NCI-H510A treated with DMSO at 0.1 percent for 48 hours (cell line): ENCODE measurements at regions not wholly inside any gene's neighbourhood (a gene's known extent, or its start where the extent isn't known, plus 50 kb on each side); places are given as distances from the start of the nearest gene placed in this dataset.
"Not testable (repeated sequence)": the region's sequence is repeated elsewhere in the genome, so short reads cannot be mapped to it uniquely, and the experiment has no call there.

Source experiments
- DNase-seq: peaks from one replicate; lab custom pipeline; 2025; lab: John Stamatoyannopoulos, UW

- no peak for DNase-seq
Measured at GRCh38 chr21:22019766-22020165, 1021.6 kb downstream of the NCAM2 start.

- DNase-seq, result no peak
Measured at GRCh38 chr21:22020221-22020620, 1022.0 kb downstream of the NCAM2 start.

DNA sequence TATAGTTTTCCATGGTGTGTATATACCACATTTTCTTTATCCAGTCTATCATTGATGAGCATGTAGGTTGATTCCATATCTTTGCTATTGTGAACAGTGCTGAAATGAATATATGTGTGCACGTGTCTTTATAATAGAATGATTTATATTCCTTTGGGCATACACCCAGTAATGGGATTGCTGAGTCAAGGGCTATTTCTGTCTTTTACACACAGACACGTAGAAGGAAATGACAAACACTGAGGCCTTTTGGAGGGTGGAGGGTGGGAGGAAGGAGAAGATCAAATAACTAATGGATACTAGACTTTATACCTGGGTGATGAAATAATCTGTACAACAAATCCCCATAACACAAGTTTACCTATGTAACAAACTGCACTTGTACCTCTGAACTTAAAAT lies 1025.7 kb downstream of the NCAM2 start:
- DNase-seq, result not testable (repeated sequence)

- no peak for DNase-seq
Measured at GRCh38 chr21:22044431-22044830, 1046.2 kb downstream of the NCAM2 start.

DNA sequence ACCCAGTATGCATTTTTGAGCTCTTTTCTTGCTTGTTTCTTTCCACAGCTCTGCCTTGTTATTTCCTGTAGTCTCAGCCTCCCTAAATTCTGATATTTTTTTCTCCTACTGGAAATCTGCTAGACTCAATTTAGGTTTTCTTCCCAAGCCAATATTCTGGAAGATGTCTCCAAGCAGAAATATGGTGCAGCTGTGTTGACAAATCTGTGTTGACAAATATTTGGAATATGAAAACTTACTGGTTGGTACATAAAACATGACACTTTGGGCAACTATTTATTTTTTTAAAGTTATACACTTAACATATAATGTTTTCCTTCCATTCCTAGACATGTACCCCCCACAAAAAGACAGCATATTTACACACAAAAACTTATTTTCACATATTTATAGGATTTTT lies 1048.4 kb downstream of the NCAM2 start:
- DNase-seq, result no peak

DNA sequence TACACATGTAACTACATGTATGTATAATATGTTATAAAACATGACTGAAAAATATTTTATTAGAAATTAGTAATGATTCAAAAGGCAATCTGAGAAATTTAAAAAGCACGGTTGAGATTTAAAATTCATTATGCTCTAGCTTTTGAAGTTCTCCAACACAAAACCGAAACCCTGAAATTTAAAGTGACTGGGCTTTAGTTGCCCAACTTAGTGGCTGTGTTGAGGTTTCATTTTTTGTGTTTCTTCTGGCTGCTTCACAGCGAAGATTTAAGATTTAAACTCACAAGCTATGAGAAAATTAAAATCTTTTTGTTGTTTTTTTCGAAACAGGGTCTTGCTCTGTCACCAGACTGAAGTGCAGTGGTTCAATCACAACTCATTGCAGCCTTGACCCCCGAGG lies 1058.7 kb downstream of the NCAM2 start:
- DNase-seq, result no peak

DNA sequence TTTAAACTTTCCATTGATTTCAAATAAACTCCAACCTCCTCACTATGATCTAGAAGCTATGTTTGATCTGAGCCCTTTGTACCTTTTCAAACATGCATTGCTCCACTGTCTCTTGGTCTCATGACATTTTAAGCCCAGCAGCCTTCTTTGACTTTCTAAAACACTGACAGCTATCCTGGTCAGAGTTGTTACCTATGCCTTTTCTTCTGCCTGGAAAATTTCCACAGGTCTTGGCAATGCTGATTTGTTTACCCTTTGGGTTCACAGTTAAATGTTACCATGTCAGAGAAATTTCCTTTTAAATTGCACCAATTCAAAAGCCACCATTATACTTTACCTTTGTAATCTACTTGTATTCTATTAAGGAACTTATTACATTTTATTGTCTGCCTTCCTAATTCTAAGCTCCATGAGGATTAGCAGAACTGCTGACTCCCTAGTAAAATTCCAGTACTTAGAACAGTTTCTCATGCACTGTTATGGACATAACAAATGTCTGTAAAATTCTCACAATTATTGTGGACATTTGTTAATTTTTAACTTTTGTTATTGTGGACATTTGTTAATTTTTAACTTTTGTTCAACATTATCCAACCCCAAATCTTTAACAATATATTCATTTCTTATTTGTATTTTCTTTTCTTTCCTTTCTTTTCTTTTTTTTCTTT lies 1064.4 kb downstream of the NCAM2 start:
- no peak for DNase-seq

- no peak for DNase-seq
Measured at GRCh38 chr21:22063140-22063539, 1064.9 kb downstream of the NCAM2 start.

- DNase-seq, result no peak
Measured at GRCh38 chr21:22076471-22076870, 1078.3 kb downstream of the NCAM2 start.

- no peak for DNase-seq
Measured at GRCh38 chr21:22083899-22084298, 1085.7 kb downstream of the NCAM2 start.

DNA sequence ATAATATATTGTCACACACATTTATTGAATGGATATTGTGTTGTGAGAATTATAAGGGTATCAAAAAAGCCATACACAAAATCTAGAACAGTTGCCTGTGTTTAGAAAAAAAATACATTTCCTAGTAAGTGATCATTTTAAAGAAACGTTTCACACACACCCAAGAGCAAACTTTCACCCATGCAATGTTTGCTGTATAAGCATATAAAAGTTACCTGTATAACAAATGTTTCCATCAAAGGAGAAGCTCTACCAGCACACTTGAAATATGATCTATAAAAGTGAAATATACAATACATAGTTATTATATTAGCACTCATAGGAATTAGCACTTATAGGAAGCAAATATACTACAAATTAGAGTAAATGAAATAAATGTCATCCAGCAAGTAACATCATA lies 1098.1 kb downstream of the NCAM2 start:
- no peak for DNase-seq

DNA sequence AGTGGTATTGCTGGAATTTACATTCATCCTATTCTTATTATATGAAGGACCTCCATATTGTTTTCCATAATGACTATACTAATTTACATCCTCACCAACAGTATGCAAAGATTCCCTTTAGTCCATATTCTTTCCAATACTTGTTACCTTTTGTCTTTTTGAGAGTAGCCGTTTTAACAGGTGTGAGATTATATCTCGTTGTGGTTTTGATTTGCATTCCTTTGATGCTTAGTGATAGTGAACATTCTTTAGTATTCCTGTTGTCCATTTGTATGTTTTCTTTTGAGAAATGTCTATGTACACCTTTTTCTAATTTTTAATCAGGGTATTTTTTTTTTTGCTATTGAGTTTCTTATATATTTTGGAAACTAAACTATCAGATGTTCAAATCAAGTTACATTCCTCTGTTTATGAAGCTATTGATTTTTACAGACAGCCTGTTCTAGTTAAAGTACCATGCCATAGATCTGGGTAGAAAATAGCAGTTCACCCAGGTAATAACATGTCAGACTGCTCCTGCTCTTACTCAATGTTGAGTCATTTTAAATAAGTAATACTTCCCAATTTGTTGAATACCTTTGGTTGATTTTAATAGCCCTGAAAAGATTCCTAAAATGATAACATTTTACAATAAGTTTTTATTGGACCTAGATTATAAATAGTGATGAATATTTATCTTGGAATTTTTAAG lies 1108.7 kb downstream of the NCAM2 start:
- DNase-seq, result no peak

DNA sequence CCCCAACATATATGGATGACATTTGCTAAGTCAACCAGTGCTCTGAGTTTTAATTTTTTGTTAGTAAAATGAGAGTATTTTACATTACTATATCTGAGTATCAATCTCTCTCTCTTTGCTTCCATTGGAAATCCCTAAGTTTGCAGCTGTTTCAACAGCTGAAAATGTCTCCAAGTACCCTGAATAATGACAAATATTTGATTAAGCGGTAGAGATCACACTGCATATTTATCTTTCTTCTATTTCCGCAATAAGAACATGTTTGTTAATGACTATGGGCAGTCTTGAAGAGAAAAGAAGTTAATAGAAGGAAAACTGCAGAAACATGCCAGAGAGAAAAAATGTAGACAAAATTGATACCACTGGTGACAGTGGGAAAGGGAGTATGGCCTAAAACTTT lies 1117.5 kb downstream of the NCAM2 start:
- no peak for DNase-seq

DNA sequence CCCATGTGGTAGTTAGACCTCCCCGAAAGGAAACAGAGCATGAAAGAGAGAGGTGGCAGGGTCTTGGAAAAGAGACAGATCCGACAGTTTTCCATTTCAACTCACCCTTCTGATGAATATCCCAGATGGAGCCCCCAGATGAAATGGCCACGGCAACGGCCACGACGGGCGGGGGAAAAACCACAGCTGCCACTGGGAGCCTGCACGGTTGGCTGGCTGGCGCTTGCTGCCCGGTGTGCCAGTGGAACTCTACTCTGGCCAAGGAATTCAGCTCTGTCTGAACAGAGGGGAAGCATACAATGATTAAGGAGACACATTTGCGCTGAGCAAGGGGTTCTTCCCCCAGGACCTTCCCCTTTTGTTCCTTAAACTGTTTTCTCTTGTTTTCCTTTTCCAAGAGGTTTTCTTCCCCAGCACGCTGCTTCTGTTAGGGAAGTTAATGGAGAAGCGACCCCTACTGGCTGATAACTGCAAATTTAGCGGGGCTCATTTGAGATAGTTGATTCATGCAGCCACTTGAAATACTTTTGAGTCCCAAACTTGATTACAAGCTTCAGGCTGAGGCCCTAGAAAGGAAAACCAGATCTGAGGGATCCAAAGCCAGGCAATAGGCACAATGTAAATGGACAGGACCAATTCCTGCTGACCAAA lies 1122.5 kb downstream of the NCAM2 start:
- no peak for DNase-seq

DNA sequence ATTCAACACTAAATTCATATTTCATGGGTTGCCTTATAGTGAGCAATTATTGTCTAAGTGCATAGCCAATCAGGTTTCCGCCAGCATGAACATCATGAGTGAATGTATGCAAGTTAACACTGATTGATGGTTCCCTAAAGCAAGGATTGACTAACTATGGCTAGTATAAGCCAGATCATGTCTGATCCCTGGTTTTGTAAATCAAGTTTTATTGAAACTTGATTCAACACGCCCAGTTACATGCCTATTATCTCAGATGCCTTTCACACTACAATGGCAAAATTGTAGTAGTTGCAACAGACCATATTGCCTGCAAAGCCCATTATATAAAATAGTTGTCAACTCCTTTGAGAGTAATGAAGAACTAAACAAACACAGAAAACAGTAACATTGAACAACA lies 1127.4 kb downstream of the NCAM2 start:
- no peak for DNase-seq

DNA sequence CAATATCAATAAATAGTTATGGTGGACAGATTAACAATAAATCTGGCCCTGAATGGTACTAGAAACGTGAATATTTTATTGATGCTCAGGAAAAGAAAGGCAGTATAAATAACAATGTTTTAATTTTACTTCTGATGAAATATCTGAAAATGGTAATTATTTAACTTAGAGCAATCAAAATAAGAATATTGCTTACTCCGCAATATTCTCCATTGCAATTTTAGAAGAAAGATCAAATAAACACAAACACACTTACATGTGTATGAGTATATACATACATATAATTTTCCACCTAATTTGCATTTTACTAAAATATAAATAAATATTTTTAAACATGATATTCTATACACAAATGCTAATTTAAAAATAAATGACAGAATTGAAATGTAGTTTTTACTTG lies 1130.5 kb downstream of the NCAM2 start:
- no peak for DNase-seq

DNA sequence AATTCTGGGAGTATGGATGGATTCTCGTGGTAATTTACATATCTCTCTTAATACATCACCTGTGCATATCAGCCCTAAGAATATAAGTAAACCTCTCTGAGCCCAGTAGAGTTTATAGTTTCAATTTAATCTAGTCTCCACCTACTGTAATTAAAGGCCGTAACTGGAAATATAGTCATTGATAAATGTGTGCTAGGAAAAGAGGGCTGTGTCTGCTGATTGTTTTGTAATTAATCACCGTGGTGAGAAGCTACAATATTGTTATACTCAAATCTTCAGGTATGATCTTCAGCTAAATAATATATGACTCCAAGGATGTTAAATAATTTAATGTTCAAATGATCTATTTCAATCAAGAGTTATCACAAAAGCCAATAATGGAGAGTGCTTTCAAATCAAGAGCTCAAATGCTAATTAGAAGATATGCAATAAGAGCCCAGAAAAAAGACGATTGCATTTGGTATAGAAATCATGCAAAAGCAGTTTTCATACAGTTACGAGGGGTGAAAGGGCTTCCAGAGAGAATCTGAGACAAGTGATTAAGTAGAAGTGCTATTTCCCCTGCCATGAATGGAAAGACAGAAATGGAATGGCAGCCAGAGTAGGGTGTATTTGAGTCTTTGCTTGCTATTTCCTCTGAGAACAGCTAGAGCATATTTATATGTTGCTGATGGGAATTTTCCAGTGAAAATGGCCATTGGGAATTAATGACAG lies 1134.3 kb downstream of the NCAM2 start:
- DNase-seq, result no peak

GRCh38 chr21:22136740-22137139 lies 1138.5 kb downstream of the NCAM2 start:
- DNase-seq, result no peak

- DNase-seq, result no peak
Measured at GRCh38 chr21:22138297-22139016, 1140.2 kb downstream of the NCAM2 start.

- no peak for DNase-seq
Measured at GRCh38 chr21:22145545-22145944, 1147.3 kb downstream of the NCAM2 start.

GRCh38 chr21:22154579-22155274 lies 1156.5 kb downstream of the NCAM2 start:
- no peak for DNase-seq
